ENCODE measurements at regions not wholly inside any gene's neighbourhood (a gene's known extent, or its start where the extent isn't known, plus 50 kb on each side); places are given as distances from the start of the nearest gene placed in this dataset.

DNA sequence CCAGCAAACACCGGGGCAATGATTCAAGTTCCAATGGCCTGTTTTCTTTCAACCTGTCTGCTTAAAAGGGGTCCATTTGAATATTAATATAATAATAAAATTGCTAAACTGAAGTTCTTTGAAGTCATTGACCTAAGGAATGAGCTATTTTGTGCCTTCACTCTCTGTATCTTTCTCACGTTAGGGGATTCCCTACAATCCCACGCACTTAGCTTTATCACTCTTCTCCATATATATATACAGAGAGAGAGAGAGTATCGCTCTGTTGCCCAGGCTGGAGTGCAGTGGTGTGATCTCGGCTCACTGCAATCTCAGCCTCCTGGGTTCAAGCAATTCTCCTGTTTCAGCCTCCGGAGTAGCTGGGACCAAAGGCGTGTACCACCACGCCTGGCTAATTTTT is 83.9 kb upstream of the NWD2 start:
- TF ChIP-seq, protein P1, sequence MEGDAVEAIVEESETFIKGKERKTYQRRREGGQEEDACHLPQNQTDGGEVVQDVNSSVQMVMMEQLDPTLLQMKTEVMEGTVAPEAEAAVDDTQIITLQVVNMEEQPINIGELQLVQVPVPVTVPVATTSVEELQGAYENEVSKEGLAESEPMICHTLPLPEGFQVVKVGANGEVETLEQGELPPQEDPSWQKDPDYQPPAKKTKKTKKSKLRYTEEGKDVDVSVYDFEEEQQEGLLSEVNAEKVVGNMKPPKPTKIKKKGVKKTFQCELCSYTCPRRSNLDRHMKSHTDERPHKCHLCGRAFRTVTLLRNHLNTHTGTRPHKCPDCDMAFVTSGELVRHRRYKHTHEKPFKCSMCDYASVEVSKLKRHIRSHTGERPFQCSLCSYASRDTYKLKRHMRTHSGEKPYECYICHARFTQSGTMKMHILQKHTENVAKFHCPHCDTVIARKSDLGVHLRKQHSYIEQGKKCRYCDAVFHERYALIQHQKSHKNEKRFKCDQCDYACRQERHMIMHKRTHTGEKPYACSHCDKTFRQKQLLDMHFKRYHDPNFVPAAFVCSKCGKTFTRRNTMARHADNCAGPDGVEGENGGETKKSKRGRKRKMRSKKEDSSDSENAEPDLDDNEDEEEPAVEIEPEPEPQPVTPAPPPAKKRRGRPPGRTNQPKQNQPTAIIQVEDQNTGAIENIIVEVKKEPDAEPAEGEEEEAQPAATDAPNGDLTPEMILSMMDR (IDR thresholded peaks at IDR 0.05; ENCODE audit: low read length), result no peak
- no peak for TF ChIP-seq EZH2 (IDR thresholded peaks at IDR 0.05; ENCODE audit: borderline replicate concordance, low read length)

Data from OCI-LY1 (cell line).